NCI-H748 (cell line): ENCODE measurements at regions not wholly inside any gene's neighbourhood (a gene's known extent, or its start where the extent isn't known, plus 50 kb on each side); places are given as distances from the start of the nearest gene placed in this dataset.
"Not testable (repeated sequence)": the region's sequence is repeated elsewhere in the genome, so short reads cannot be mapped to it uniquely, and the experiment has no call there.

Experiments
- DNase-seq: peaks from one replicate; lab custom pipeline; 2025; ENCODE audit not compliant: unreplicated experiment; lab: John Stamatoyannopoulos, UW

DNA sequence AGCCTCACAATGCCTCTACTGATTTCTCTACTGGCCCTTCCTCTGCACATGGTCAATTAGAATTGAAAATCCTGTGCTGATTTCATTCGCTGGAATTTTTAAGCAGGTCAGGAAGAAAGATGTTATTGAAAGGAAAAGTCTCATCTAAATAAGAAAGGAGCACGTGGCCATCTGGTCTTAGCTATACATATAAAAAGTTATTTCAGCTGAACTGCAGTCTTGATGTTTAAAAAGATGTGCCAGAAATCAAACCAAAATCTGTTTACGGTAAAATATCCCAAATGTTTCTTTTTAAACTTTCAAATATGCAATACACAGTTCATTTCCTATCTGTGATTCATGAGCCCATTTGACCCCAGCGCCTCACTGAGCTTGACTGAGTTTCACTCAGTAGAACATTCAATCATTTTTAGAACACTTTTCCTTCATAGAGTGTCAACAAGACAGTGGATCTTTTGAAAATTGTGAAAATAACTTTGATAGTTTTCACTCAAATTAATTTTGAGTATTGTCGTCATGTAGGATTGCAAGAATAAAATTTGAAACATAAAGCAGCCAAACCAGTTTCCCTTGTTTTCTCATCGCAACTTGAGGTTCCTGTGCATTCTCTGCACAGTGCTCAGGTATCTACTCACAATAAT is 293.6 kb downstream of the PTPRC start:
- peak; percentile 53 for DNase-seq

DNA sequence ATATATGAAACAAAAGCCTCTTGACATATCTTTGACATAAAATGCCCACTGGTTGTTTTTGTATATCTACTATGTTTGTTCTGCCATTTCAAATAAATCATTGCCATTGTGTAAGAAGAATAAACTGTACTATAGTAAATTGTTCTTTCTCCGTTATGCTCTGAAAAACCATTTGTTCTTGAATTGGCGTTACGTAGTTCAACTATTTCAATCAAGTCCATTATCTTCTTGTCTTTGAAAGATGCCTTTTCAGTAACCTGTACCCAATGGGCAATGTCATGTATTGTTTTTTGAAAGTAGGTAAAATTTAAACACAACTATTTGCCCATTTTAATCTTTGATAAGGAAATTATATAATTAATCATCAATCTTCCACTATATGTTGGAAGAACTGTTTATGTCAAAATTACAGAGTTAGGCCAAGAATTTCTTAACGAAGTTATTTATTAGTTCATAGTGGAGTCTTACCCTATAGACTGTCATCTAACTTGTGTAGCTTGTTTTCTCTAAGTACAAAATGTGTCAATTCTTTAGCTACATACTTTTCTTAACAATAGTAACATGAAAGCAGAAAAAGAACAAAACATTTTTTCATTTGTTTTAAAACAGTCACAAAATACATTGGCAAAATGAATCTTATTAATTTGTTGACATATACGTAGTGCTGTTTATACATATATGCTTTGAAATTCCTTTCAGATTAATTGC is 294.8 kb downstream of the PTPRC start:
- DNase-seq = peak; percentile 7

GRCh38 chr1:198934426-198934825 is 295.6 kb downstream of the PTPRC start:
- DNase-seq = no peak

- DNase-seq = peak; percentile 43
Observed at GRCh38 chr1:198934901-198935305, 296.1 kb downstream of the PTPRC start.

DNA sequence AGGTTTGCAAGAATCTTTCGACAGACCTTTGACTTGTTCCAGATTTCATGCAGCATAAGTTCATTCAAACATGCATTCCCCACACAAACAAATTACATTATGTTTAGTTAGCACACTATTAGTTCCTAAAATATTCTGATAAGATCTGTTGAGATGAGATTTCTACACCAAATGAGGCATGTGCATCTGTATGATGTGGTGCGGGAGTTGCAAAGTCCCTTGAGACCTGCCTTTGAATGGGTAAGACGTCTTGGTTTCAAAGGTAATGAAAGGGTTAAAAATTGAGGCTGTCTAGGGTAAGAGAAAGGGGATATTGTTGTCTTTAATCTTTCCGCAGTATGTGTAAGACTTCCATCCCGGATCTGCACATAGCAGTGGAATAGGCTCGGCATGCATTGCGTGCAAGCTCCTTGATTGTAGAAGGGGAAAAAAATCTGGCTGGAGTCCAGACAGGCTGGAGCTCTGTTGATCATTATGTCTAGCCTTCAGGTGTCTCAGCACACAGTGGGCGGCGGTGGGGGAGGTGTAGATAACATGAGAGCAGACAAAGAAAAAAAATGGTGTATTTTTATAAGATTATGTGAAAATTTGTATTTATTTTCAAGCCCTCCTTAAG is 296.6 kb downstream of the PTPRC start:
- DNase-seq = peak; percentile 93

- DNase-seq = peak; percentile 5
Observed at GRCh38 chr1:198936371-198937083, 297.7 kb downstream of the PTPRC start.

DNA sequence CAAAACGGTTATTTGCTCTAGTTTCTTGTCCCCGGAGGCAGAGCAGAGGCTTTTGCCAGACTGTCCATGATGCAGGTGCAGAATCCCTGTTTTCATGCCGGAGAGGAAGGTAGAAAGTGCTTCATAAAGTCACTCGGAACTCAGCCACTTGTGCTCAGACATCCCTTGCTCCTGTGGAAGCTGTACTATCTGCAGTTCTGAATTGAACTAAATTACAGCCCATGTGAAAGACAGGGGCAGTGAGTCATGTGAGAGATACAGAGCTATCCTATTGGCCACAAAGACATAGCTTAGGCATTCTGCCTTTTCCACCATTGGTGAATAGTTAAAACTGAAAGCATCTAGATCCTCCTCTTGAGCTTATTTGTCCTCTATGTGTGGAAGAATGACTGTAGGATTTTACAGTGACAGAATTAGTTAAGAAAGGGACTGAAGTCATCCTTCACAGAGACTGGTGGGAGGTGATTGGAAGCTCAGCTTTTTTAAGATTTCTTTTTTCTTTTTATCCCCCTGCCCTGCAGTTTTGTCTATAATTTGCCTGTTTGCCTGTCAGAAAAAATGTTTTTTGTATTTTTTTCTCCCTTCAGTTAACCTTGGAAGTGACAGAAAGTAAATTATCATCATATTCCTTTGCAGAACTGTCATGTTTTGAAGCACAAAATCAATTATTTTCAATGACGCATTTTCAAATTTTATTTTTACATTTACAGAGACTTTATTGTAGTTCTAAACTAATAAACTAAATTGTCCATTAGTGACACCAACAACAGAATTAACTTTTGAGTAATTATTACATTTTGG is 298.6 kb downstream of the PTPRC start:
- DNase-seq = peak; percentile 85

DNA sequence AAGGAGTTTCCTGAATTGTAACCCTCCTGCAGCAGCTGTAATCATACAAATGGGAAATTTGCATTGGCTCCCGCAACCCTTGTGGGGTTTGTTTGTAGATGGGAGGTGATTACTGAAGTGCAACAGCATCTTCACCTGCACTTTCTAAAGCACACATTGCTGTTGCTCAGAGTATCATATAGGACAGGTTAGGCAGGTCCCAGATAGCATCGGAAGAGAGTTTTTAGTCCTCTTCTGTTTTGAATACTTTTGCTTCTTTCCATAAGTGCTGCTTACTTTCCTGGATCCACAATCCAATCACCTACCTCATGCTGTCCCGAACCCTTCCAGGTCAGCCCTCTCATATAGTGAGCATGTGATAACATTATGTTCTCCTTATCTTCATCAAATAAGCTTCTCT is 300.4 kb downstream of the PTPRC start:
- DNase-seq = no peak

DNA sequence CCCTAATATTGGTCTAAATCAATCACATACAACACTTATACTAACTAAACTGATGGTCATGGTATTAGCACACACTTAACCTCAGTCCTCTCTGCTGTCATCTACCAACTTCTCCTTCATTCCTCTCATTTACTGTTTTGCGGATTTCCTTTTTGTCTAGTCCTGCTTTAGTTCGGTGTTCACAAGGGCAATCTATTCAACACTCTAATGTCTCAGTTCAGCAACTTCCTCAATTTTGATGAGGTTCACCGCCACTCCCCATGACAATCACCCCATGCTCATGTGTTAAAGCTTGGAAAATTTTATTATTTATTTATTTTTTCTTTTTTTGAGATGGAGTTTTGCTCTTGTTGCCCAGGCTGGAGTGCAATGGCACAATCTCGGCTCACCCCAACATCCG is 301.1 kb downstream of the PTPRC start:
- no peak for DNase-seq

- DNase-seq = no peak
Observed at GRCh38 chr1:198942466-198942865, 303.6 kb downstream of the PTPRC start.

DNA sequence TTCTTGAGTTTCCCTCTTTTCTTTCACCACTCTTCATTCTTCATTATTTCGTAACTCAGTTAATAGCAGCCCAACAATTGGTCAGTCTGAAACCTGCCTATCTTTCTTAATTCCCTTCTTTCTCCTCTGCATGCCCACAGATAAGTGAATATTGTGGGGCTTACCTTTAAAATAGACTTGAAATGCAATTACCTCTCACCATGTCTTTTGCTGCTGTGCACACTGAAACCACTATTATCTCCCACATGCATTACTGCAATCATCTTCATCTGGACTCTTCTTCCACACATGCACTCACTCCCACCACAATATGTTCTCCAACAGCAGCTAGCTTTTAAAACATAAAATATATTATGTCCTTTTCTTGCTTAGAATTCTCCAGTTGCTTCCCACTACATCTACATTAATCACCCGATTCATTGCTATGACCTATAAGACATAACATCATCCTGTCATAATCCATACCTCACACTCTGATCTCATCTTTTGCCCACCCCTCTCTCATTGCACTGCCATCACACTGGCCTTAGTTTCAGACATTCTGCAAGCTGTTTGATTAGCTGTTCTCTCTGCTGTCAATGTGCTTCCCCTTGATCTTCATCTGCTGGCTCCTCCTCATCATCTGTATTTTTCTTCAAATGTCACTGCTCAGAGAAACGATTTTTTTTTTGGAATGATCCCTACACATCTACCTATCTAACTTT is 304.8 kb downstream of the PTPRC start:
- no peak for DNase-seq

DNA sequence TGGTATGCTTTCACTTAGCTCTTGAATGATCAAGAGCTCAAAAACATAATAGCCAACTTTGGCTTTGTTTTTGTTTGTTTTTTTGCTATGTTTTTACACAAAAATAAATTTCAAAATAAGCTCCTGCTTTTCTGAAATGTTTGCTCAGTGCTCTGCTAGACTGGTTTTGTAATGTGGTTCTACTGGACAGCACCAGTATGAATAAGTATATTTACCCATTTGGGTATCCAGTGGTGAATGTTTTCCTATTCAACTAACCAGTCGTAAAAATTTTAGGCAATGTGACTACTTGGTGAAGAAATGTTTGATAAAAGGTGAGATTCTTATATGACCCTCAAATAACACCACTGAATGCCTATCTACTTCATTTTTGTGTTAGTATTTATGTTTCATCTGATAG is 308.6 kb downstream of the PTPRC start:
- no peak for DNase-seq

- no peak for DNase-seq
Observed at GRCh38 chr1:198948895-198949659, 310.2 kb downstream of the PTPRC start.

DNA sequence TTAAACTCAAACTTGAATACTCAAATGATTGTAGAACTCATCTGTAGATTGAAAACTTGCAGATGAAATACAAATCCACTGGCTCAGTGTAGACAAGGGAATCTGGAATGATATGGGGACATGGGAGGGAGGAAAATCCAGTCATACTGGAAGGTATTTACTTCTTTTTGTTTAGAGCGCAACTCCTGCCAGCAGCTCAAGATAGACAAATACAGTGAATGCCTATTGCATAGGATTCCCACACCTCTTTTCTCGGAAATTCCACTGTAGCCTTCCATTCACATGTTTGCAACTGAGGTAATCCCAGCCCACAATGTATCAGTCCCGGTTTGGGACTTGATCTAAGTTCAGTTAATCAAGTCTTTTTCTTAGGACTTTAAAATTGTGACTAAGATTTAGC is 311.2 kb downstream of the PTPRC start:
- DNase-seq = no peak

GRCh38 chr1:198955085-198955484 is 316.2 kb downstream of the PTPRC start:
- no peak for DNase-seq

- DNase-seq = no peak
Observed at GRCh38 chr1:198957044-198957443, 318.2 kb downstream of the PTPRC start.

DNA sequence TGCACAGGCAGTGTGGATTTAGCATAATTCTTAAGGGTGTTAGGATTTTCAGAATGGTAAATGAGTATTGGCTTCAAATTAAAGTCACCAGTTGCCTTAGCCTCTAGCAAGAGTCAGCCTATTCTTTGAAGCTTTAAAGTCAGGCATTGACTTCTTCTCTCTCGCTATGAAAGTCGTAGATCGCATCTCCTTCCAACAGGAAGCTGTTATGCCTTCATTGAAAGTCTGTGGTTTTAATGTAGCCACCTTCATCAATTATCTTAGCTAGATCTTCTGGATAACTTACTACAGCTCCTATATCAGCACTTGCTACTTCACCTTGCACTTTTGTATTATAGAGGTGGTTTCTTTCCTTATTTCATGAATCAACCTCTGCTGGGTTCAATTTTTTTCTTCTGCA is 320.2 kb downstream of the PTPRC start:
- DNase-seq = no peak

DNA sequence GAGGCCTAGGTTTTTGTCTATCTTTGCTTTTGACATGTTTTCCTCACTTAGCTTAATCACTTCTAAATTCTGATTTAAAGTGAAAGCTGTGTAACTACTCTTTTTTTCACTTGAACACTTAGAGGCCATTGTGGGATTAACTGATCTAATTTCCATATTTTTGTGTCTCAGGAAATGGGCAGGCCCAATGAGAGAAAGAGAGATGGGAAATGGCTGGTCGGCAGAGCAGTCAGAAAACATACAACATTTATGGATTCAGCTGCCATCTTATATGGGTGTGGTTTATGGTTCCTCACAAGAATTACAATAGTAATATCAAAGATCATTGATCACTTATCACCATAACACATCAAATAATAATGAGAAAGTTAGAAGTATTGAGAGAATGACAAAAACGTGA is 320.8 kb downstream of the PTPRC start:
- DNase-seq = no peak

DNA sequence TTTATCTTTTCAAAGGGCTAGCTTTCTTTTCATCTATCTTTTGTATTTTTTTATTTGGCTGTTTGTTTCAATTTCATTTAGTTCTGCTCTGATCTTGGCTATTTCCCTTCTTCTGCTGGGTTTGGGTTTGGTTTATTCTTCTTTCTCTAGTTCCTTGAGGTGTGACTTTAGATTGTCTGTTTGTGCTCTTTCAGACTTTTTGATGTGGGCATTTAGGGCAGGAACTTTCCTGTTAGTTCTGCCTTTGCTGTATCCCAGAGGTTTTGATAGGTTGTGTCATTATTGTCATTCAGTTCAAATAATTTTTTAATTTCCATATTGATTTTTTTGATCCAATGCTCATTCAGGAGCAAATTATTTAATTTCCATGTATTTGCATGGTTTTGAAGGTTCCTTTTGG is 325.0 kb downstream of the PTPRC start:
- DNase-seq = not testable (repeated sequence)

DNA sequence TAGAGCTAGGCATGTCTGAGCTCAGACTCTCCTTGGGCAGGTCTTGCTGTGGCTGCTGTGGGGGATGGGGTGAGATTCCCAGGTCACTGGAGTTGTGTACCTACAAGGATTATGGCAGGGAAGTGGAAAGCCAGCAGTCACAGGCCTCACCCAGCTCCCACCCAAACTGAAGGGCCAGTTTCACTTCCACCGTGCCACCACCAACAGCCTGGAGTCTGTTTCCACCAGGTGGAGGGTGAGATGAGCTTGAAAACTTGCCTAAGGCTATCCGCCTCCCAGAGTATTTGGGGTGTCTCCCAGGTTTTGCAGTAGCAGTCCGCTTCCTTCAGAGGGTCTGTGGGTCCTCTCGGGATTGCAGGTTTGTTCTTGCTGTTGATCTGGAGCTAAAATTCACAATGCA is 327.7 kb downstream of the PTPRC start:
- no peak for DNase-seq
